ENCODE measurements at regions not wholly inside any gene's neighbourhood (a gene's known extent, or its start where the extent isn't known, plus 50 kb on each side); places are given as distances from the start of the nearest gene placed in this dataset.

- FAIRE-seq (no peak), DNase-seq (ENCODE audit: low read depth, low spot score) (no peak)
- Histone ChIP-seq H3K9ac (ENCODE audit: control insufficient read depth, extremely low read depth, insufficient read depth, low read length) (no peak overlapping the region), H3K9me1 (ENCODE audit: control insufficient read depth, extremely low read depth, insufficient read depth, low read length) (no peaks in the 10 kb centered on the region), H3K27ac (ENCODE audit: control insufficient read depth, insufficient read depth, low read length) (no peak overlapping the region), H3K4me3 (ENCODE audit: control insufficient read depth in 2 of 3, extremely low read depth in 1 of 3, insufficient read depth in 2 of 3, low read depth in 1 of 3, low read length in 3 of 3) (no peak overlapping the region), H3K27me3 (ENCODE audit: control insufficient read depth, extremely low read depth, insufficient read depth, low read length) (no peaks in the 10 kb centered on the region), H4K20me1 (ENCODE audit: control insufficient read depth, extremely low read depth, insufficient read depth, low read length) (no peaks in the 10 kb centered on the region), H2AFZ (ENCODE audit: control insufficient read depth, low read length) (no peak overlapping the region), H3K79me2 (ENCODE audit: control insufficient read depth, insufficient read depth, low read length) (no peaks in the 10 kb centered on the region), H3K4me1 (ENCODE audit: control insufficient read depth, extremely low read depth, insufficient read depth, low read length) (no peaks in the 10 kb centered on the region), H3K36me3 (ENCODE audit: control insufficient read depth in 2 of 2, extremely low read depth in 1 of 2, insufficient read depth in 2 of 2, low read length in 2 of 2) (no peaks in the 10 kb centered on the region), H3K9me3 (ENCODE audit: control insufficient read depth, low read depth, low read length) (peaks cover 5% of the 10 kb centered on the region), H3K4me2 (ENCODE audit: control insufficient read depth, extremely low read depth, insufficient read depth, low read depth, low read length) (no peak overlapping the region)
- dilution Hi-C loops (cut with MboI; ENCODE audit: extremely low pct_ligation_motif_present, low sequenced_read_pairs), result no loop called here
- TF ChIP-seq CTCF (optimal IDR thresholded peaks at IDR 0.05 in 1 of 3, IDR thresholded peaks at IDR 0.05 in 1 of 3, conservative IDR thresholded peaks at IDR 0.05 in 1 of 3; ENCODE audit: extremely low read depth in 1 of 3, insufficient read depth in 2 of 3, low read length in 3 of 3), result no peak
- no peak for TF ChIP-seq EZH2 (IDR thresholded peaks at IDR 0.05; ENCODE audit: low read length)
Observed at GRCh38 chr22:34057726-34058125, 137.4 kb upstream of the LARGE1 start.

GRCh38 chr22:34064696-34065095 lies 144.4 kb upstream of the LARGE1 start:
- H4K20me1 ChIP-seq (ENCODE audit: control insufficient read depth, extremely low read depth, insufficient read depth, low read length), result no peaks in the 10 kb centered on the region
- H3K4me1 ChIP-seq (ENCODE audit: control insufficient read depth, extremely low read depth, insufficient read depth, low read length), result no peaks in the 10 kb centered on the region
- no peak overlapping the region for H3K4me2 ChIP-seq (ENCODE audit: control insufficient read depth, extremely low read depth, insufficient read depth, low read depth, low read length)
- H3K9ac ChIP-seq (ENCODE audit: control insufficient read depth, extremely low read depth, insufficient read depth, low read length), result no peak overlapping the region
- FAIRE-seq (no peak), DNase-seq (ENCODE audit: low read depth, low spot score) (no peak)
- TF ChIP-seq CTCF (optimal IDR thresholded peaks at IDR 0.05 in 1 of 3, IDR thresholded peaks at IDR 0.05 in 1 of 3, conservative IDR thresholded peaks at IDR 0.05 in 1 of 3; ENCODE audit: extremely low read depth in 1 of 3, insufficient read depth in 2 of 3, low read length in 3 of 3), result no peak
- TF ChIP-seq EZH2 (IDR thresholded peaks at IDR 0.05; ENCODE audit: low read length), result no peak
- dilution Hi-C loops (cut with MboI; ENCODE audit: extremely low pct_ligation_motif_present, low sequenced_read_pairs), result no loop called here
- no peak overlapping the region for H3K4me3 ChIP-seq (ENCODE audit: control insufficient read depth in 2 of 3, extremely low read depth in 1 of 3, insufficient read depth in 2 of 3, low read depth in 1 of 3, low read length in 3 of 3)
- H3K9me1 ChIP-seq (ENCODE audit: control insufficient read depth, extremely low read depth, insufficient read depth, low read length), result no peaks in the 10 kb centered on the region
- no peak overlapping the region for H3K27ac ChIP-seq (ENCODE audit: control insufficient read depth, insufficient read depth, low read length)
- H3K27me3 ChIP-seq (ENCODE audit: control insufficient read depth, extremely low read depth, insufficient read depth, low read length), result no peaks in the 10 kb centered on the region
- H3K79me2 ChIP-seq (ENCODE audit: control insufficient read depth, insufficient read depth, low read length), result no peaks in the 10 kb centered on the region
- H2AFZ ChIP-seq (ENCODE audit: control insufficient read depth, low read length), result no peak overlapping the region
- no peaks in the 10 kb centered on the region for H3K9me3 ChIP-seq (ENCODE audit: control insufficient read depth, low read depth, low read length)
- no peaks in the 10 kb centered on the region for H3K36me3 ChIP-seq (ENCODE audit: control insufficient read depth in 2 of 2, extremely low read depth in 1 of 2, insufficient read depth in 2 of 2, low read length in 2 of 2)

Data from keratinocyte (primary cell).